ENCODE measurements at regions not wholly inside any gene's neighbourhood (a gene's known extent, or its start where the extent isn't known, plus 50 kb on each side); places are given as distances from the start of the nearest gene placed in this dataset.

DNA sequence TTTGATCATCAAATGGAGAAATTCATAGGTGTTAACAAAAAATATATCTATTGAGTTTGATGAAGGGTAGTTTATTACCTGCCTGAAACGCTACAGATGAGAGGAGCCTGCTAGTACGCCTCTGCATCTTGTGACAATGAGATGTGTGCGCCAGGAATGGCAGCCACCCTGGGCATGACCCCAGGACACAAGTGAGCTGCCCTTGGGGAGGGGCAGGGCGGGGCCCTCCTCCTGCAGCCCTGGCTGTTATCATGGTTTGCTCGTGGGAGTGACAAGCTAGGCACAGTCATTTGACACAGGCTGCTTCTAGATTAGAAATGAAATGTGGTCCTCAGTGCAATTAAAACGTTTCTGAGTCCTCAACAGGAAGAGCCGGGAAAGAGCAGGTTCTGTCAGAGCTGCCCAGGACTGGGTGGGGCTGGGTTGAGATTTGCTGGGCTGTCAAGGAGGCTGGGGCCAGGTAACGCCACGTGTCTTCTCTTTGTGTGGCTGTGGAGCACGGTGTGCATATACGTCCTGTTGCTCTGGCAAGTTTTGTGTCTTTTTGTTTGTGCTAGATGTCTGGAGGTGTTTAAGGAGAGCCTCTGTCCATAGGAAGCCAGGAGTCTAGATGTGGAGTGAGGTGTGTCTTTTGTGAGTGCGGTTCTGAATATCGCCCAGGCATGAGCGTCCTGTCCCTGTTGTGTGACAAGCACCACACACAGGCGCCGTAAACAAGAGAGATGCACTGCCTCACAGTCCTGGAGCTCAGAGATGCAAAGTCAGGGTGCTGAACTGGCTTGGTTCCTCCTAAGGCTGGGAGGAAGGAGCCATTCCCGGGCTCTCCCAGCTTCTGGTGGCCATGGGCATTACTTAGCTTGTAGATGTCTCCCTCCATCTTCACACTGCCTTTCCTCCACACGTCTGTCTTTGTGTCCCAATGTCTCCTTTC, 129.0 kb upstream of the IRX4 start:
- DNase-seq (ENCODE audit: low spot score): no peak

DNA sequence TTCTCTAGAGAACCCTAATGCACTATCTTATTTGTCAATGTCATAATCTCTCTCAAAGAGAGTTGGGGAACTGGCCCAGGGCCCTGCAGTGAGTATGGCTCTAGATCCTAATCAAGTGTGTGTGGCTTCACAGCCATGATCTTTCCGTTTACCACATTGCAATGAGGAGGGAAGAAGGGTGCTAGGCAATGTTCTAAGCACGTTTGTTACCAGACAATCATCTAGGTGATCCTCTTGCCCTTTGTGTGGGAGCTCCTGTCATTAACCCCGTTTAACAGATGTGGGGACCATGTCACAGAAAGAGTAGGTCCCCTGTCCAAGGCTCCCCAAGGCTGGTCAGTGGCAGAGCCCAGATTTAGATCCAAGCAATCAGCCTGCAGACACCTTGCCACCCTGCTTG, 128.2 kb upstream of the IRX4 start:
- no peak for DNase-seq (ENCODE audit: low spot score)

DNA sequence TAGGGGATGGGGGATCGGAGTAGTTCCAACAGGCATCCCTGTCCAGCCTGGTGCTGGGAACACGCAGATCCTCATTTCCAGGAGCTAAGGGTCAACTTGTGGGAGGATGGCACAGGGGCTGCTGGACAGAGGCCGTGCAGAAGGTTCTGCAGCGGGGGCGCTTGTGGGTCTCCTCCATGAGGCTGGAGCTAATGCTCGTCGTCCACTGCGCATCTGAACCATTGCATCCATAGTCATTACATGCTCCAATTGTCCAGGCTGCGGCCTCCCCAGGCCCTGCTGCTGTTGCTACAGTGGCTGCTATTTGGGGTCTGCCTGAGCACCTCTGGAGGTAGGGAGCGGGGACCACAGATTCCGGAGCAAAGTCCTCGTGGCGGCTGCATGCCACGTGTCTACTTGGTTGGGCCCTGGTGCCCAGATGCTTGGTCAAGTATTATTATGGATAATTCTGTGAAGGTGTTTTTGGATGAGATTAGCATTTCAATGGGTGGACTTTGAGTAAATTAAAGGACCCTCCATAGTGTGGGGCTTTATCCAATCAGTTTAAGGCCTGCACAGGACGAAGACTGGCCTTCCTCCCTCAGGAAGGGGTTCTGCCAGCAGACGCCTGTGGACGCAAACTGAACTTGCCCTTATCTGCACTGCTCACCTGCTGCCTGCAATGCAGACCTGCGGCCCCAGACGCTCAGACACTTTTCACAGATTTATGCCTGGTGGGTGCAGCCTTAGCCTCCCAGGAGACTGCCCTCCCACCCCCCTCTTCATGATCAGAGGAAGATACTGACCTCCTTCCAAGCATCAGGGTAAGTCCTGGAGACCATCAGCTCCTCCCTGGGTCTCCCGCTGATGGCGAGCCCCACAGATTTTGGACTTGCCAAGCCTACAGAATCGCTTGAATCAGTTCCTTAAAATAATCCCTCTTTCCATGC, 127.5 kb upstream of the IRX4 start:
- DNase-seq (ENCODE audit: low spot score): no peak

DNA sequence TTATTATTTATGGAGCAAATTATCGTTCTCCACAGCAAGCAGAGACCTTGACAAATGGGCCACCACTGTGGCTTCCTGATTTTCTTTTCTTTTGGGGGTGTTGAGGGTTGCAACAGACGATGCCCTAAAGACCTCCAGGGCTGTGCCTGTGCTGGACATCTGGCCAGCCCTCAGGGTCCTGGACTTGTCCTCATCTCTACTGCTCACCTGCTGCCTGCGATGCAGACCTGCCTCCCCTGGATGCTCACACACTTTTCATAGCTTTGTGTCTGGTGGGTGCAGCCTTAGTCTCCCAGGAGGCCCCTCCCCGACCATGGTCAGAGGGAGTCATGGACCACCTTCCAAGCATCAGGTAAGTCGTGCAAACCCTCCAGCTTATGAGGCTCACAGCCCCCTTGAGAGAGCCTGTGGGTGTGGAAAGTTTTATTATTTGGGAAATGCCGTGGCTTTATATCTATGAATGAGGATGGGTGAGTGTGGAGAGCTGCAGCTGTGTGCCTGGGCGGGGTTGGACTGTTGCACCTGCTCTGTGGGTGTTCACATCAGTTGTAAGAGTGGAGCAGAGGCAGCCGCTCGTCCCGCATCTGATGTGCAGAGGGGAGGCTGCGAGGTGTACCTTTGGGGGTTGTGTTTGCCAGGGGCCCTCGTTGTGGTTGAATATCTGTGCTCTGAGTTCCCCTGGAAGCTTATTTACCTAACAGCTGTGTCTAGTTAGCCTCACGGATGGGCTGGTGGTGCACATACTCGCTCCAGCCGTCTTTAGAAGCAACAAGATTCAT, 126.3 kb upstream of the IRX4 start:
- DNase-seq (ENCODE audit: low spot score): no peak

DNA sequence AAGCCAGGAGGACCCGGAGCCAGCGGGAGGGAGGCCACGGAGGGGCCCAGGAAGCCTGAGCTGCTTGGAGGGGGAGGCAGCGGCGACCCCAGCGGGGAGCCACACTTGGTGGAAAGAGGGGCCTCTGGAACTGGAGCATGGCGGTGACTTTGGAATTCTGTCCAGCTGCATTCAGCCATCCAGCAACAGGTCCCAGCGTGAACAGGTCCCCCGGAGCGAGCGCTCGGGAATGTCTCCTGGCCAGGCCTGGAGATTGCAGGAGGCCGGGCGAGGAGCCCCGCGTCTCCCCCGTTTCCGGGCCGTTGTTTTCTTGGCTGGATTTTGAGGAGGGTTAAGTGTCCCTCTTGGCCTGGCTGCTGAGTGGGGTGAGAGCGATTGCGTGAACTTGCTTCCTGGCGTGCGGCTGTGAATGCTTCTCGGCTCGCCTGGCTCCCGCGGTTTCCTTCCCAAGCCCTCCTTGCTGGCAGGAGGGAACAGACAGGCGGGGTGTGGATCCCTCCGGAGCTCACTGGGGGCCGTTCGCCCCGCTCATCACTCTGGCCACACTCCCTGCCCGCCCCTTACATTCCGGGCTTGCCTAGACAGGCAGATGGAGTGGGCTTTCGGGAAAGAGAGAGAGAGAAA, 125.3 kb upstream of the IRX4 start:
- no peak for DNase-seq (ENCODE audit: low spot score)

DNA sequence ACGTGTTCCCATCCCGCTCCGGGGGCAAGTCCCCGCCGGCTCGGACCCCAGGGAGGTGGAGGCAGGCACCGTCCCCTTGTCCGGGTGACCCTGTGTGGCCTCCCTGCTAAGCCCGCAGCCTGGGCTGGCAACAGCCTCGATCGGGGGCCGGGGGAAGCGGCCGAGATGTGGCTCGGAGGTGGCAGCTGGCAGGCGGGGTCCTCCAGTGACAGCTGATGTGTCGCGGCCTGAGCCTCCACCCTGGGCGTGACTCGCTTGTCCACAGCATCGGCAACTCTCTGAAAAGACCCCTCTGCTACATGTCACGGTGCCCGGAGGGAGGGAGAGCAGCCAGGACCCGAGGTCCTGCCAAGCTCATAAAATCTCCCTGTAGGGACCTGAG, 124.8 kb upstream of the IRX4 start:
- DNase-seq (ENCODE audit: low spot score): no peak

DNA sequence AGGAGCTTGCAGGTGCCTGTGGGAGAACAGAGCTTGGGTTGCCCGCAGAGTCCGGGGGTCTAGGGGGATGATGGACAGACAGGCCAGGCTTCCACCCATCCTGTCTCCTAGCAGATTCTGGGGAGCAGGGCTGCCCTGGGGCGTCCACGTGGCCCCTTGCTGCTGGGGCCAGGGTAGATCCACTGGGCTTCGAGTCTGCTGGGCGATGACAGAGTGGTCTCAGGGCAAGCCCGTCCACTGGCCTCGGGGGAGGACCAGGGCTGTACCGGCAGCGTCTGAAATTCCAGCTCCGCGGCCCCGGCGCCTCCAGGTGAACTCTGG, 124.2 kb upstream of the IRX4 start:
- DNase-seq (ENCODE audit: low spot score): no peak

DNA sequence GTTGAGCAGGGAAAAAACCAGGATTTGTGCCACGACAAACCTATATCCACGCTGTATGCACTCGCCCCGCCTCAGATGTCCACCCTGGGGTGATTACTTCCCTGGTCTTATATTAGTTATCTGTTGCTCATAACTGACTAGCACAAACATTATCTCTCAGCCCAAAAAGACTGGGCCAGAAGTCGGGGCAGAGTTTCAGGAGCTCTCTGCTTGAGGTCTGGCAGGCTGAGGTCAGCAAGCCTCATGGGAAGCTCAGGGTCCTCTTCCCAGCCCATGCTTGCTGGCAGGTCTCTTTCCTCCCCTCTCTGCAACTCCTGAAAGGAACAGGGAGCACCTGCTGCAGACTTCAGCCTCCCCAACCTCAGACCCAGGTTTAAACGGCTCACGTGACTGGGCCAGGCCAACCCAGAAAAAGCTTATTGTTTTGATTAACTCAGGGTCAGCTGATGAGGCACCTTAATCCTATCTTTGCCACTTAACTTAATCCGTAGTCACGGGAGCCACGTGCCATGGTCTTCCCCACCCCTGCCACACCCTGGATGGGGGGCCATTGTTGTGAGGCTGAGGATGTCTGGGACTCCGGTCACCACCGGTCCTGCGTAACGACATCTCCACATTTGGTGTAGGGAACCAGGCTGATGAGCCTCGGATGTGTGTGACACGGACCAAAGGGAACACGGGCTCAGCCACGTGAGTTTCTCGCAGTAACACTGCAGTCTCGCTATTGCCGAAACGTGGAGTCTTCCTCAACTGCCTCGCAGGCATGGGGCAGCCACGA, 123.7 kb upstream of the IRX4 start:
- DNase-seq (ENCODE audit: low spot score): no peak

DNA sequence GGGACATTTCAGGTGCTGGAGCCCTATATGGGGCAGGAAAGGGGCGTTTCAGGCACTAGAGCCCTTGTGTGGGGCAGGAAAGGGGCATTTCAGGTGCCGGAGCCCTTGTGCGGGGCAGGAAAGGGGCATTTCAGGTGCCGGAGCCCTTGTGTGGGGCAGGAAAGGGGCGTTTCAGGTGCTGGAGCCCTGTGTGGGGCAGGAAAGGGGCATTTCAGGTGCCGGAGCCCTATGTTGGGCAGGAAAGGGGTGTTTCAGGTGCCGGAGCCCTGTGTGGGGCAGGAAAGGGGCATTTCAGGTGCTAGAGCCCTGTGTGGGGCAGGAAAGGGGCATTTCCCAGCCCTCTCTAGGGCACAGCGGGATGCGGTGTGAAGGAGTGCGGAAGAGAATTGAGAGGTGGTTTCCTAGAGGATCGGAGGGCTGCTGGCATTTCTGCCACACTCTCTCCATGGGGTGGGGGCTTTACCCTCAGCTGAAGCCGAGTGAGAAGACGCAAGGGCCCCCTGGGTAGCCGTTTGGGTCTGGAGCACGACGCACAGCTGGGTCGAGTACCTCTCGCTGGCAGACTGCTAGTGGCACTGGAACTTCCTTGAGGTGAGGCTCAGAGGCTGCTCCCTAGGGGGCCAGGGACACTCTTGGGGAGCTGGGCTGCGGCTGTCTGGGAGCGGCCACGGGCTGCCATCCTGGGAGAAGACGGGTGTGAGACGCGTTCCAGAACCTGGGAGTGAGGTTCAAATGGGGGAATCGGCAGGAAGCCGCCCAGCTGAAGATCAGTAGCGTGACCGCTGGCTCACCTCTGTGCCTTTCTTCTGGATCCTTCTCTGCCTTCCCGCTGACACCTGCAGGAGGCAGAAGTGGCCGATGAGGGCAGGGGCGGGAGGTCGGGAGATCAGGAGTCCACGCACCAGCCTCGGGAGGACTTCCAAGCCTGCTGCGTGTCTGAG, 122.6 kb upstream of the IRX4 start:
- no peak for DNase-seq (ENCODE audit: low spot score)

DNA sequence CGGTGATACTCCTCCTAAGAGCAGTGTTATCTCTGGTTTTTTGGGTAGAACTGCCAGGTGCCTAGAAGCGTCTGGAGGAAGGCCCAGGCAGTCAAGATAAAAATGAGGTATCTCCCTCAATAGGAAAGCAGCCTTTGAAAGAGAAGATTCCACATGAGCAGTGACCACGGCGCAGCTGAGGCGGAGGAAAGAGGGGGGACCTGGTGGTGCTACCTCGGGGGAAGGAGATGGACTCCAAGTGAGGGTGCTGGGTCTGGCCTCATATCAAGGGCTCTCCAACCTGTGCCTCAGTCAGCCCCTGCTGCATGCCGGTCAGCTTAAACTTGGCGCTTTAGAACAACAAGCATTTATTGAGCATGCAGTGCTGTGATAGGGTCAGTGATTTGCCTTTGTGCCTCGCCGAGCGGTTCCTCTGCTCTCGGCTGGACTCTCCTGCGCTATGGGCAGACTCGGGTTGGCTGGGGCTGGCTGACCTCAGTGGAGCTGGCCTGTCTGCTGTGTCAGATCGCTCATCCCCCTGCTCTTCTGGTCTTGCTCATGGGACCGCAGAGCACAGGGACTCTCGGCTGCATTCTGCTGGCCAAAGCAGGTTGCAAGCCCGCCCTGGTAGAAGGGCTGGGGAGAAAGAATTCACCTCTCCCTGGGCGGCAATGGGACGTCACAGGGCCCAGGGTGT, 121.1 kb upstream of the IRX4 start:
- no peak for DNase-seq (ENCODE audit: low spot score)

DNA sequence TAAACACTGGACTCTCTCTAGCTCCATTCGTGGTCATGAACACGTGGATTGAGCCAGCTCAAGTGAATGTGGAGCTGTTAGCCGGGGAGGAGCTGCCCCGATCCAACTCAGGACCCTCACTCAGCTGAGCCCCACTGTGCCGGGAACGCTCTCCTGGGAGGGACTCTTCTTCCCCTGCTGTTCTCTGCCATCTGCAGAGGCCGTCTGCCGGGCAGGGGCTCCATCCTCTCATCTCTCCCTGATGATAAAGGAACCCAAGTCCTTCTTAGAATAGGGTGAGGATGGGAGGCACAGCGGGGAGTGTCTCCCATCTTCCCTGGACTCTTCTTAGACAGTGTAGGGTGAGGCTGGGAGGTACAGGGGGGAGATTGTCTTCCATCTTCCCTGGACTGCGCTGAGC, 120.5 kb upstream of the IRX4 start:
- no peak for DNase-seq (ENCODE audit: low spot score)

DNA sequence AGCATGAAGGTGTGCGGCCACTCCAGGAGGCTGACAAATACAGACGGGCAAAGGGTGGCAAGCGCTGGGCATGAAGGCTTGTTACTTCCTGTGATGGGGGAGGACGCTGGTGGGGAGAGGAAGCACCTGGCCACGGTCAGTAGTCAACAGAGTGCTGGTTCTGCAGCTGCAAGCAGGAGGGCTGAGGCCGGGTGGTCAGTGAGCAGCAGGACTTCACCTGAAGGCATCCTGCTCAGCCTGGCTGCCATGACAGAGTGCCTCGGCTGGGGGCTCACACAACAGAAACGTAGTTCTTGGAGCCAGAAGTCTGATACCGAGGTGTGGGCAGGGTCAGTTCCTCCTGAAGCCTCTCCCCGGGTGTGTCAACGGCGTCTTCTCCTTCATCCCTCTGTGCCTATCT, 118.6 kb upstream of the IRX4 start:
- DNase-seq (ENCODE audit: low spot score): no peak

DNA sequence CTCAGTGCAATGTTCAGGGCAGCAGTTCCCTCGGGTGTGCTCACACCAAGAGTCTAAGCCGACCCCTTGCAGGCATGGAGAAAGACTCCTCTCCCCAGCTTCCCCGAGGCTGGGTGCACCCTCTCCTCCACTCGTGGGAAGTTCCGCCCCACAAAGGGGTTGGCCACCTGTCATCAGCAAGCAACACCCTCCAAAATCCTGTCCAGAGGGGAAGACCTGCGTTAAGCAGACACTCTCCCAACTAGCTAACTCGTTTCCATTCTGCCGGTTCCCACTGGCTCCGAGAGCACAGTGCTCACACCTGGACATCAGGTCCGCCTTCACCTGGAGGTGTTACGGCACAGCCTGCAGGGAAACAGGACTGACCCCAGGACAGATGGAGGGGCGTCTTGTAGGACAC, 117.9 kb upstream of the IRX4 start:
- no peak for DNase-seq (ENCODE audit: low spot score)

DNA sequence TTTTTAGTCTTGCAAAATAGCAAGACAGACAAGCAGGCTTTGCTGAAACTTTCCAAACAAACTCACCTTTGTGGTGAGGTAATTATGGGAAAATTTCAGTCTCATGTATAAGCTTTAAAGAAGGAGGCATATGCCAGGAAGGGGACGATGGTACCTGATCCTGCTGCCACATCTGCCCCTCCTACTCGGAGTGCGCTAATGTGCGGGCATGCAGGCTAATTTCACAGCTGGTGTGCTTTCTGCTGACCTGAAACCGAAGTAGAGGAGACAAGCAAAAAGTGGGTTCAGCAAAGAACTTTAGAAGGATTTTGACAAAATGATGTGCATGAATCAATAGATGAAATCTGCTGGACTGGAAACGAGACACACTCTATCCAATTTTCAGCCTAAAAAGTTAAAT, 117.1 kb upstream of the IRX4 start:
- no peak for DNase-seq (ENCODE audit: low spot score)

DNA sequence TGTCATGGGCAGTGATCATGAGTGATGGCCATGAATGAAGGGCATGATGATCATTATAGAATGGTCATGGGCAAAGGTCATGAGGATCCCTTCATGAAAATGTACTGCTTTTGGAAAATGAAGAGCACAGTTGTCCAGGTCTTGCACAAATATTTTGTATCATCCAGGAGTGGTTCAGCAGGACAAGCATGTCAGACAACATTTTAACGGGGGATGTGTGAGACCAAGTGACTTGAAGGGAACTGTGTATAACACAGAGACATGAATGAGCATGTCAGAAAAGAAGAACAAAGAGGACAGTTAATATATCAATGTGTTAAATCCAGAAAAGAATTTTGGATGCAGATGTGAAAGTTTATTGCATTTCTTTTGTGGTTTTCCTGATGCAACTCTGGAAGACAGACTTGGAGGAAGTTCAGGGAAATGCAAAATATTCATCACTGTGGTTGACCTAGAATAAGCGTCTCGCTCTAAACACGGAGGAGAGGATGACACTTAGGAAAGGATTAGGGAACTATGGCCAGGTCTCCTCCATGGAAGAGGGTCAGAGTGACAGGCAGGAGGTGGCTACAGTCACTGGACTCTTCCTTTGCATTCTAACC, 116.1 kb upstream of the IRX4 start:
- DNase-seq (ENCODE audit: low spot score): no peak

DNA sequence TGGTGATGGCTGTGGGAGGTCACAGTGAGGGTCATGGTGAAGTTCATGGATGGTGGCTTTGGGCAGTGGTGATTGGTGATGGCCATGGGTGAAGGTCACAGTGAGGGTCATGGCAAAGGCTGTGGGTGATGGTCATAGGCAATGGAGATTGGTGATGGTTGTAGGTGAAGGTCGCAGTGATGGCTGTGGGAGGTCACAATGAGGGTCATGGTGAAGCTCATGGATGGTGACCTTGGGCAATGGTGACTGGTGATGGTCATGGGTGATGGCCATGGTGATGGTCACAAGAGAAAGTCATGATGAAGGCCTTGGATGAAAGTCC, 115.6 kb upstream of the IRX4 start:
- DNase-seq (ENCODE audit: low spot score): no peak

DNA sequence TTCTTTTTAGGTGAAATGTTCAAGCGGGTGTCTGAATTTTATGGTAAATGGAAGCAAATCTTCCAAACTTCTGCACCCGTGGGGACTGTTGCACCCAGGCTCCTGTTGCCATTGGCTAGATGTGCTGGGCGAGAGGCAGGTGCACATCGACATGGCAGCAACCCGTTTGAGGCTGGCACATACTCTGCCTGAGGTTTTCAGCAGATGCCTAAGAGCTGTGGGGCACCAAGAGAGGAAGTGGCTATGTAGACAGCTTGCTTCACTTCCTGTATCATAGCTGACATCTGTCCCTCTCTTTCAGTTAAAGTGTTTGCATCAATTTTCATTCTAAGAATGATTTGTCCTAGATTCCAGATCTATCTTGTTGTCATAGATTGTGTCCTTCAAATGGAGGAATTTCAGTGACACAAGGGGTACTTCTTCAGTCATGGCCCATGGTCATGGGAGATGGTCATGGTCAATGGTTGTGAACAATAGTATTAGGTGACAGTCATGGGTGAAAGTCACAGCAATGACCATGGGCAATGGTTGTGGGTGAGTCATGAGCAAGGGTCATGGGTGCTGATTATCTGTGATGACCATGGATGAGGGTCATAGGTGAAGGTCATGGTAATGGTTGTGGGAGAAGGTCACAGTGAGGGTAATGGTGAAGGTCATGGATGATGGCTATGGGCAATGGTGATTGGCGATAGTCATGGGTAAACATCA, 115.1 kb upstream of the IRX4 start:
- DNase-seq (ENCODE audit: low spot score): no peak

DNA sequence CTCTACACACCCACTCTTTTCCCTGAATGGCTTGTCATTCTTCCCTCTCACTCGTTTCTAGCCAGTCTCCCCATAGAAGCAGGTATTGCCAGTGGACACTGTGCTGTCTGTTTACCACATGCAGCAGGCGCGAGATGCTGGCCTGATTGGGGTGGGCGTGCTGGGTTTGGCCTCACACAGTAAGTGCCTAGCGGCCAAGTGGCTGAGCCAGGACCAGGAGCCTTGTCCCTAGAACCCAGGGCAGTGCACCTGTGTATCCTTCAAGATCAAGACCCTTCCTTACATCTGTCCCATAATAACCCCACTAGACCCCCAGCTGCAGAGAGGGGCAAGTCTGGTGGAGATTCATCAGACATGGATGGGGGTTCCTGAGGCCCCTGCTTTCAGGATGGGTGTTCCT, 112.8 kb upstream of the IRX4 start:
- no peak for DNase-seq (ENCODE audit: low spot score)

Measured in A172 (cell line).